Germinal center (tissue), 1 donor: ENCODE measurements at regions not wholly inside any gene's neighbourhood (a gene's known extent, or its start where the extent isn't known, plus 50 kb on each side); places are given as distances from the start of the nearest gene placed in this dataset.

ENCODE experiments used
- DNase-seq: peaks from one replicate; pipeline ENCODE4 v3.0.0; 2012; ENCODE audit warnings: mixed read lengths, low spot score

DNA sequence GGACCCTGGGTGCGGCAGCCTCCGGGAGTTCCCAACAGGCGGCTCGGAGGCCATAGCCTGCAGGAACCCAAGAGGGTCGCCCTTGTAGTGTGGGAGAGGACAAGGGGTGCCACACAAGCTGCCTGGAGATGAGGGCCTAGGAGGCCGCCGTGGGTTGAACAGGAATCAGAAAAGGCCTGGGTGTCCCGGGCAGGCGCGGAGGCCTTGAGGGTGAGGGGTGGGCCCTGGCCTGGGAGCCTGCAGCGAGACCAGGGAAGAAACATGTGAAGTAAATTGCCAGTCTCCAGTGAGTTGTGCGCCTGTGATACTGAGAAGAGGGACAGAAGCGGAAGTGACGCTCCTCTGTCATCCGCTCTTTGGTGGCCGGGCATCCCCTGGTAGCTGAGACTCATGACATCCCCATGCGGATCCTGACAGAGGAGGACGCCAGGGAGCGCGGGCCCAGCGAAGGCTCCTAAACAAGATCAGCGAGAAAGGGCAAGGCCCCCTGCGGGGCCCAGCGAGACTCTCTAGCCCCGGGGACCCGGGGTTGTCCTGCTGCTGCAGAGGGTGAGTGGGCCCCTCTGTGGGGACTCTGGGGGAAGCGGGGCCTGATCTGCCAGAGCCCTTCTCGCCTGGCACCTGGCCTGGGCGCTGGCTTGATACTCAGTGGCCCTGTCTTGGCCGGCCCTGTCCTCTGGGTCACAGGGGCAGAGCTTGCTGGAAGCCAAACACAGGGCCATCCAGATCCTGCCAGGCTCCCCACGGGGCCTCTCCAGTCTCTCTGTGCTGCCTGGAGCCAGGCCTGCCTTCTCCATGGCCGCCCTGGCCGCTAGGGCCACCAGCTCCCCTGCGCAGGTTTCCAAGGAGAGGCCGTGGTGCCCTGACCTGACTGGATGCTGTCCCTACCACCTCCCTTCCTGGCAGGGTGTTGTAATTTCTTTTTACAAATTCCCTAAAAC lies 788.4 kb downstream of the TLE4 start:
- no peak for DNase-seq

DNA sequence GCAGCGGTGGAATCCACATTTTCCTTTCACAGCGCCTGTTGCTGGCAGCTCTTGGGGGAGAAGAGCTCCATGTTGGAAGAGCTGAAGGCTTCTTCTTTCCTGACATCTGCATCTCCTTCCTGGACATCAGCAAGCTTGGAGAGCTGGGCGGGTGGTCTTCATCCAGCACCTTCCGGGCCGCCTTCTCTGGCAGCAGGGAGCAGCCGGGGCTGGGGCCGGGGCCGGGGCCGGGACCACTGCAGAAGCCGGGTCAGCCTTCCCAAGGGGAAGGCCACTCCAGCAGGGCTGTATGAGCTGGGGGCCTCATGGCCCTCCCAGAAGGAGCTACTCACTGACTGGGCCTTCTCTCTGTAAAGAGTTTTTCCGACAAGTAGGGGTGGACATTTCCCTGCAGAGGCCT lies 787.5 kb downstream of the TLE4 start:
- no peak for DNase-seq

DNA sequence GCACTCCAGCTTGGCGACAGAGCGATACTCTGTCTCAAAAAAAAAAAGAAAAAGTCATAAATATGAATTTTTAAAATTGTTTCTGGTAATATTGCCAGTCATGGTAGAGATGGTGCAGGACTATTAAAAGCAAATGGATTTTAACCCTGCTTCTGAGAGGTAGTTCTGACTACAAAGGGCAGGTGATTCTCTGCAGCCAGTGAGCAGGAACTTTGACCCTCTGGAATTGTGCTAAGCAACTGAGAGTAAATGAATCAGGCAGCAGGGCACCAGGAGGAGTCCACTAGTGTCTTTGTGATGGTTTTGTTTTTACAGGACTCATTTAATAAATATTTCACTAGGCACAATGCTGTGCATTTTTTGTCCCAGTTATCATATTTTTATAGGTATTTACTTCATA lies 781.2 kb downstream of the TLE4 start:
- DNase-seq: no peak

DNA sequence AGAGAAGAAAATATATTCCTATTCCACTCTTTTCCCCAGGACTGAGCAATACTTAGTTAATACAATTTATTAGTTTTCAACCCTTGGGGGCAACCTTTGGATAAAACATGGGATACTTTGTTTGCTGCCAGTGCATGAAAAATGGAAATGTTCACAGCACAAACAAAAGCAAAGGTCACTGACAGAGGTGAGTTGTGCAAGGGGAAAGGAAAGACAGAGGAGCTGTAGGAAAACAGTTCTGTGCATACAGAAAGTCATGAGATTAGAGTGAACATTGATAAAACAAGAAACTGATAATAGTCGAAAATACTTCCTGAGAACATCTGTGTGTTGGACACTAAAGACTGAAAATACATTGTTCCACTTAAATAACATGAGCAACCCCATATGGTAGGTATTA lies 779.8 kb downstream of the TLE4 start:
- DNase-seq: no peak

DNA sequence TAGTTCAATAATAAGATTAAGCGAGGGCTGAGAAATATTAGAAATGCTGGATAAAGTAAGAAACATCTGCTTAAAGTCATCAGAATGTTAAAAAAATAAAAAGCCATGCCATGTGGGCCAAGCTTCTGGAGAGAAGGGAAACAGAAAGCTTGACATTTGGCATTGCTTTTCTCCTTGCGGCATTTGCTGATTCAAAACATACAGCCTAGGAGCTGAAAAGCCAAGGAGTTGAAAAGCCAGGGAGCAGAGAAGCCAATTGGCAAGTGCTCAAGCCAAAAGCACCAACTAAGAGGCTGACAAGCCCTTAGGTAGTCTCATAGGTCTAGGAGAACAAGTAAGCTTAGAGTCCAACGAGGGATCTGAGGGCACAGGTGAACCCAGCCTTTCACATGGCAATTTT lies 754.3 kb downstream of the TLE4 start:
- DNase-seq: no peak

DNA sequence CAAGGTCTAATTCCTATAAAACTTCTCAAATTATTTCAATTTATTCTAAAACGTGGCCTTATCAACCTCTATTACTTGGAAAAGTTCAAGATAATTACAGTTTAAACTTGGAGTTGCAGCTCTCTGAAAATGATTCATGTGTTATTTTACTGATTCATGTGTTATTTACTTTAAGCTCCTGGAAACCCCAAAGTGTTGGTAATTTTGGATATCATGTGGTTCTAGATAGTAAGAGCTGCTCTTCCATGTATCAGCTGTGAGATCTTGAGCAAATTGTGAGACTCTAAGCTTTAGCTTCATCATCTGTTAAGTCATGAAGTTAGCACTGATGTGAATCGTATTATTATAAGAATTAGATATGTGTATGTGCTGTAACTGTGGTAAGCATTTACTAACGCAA lies 749.2 kb downstream of the TLE4 start:
- no peak for DNase-seq

DNA sequence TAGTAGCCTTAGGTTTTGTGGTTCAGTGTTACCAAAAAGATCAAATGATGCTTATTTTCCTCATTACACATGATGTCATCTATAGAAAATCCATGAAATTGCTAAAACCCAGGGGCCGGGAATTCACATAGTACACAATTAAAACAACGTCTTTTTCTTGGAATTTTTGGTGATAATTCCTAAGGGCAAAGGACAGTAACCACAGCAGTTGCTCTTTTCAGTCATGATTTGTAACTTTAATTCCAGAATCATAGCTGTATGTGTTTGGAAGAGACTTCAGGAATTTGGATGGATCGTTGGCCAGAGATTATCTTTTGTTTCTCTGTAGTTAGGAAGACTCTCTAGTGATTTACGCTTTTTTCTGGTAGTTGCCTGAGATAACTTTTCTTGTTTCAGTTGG lies 748.7 kb downstream of the TLE4 start:
- no peak for DNase-seq

DNA sequence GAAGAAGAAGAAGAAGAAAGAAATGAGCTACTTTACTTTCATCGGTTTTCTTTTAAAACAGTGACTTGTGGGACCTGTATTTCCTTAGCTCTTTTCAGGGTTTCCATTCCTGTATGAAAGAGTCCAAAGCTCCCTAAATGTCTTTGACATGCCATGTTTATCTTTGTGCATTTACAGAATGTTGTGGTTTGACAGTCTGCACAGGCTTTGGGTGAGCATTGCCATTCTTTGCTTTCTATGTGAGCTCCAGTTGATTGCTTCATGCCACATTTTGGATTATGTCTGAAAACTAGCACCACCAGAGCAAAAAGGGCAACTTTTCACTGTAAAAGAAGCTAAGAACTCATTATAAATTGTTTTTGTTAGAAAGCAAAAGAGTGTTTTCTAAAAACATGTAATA lies 733.4 kb downstream of the TLE4 start:
- DNase-seq: no peak

DNA sequence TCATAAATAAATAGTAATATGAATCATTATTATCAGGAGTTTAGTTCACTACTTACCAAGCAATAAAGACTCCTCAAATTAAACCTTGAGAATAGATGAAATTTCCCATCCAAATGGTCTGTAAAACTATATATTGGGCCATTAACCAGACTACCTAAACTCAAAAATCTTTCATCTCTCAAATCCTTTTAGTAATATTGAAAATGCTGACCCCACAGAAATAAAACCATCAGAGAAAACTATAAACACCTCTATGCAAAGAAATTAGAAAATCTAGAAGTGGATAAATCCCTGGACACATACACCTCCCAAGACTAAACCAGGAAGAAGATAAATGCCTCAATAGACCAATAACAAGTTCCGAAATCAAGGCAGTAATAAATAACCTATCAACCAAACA lies 723.2 kb downstream of the TLE4 start:
- DNase-seq: no peak

DNA sequence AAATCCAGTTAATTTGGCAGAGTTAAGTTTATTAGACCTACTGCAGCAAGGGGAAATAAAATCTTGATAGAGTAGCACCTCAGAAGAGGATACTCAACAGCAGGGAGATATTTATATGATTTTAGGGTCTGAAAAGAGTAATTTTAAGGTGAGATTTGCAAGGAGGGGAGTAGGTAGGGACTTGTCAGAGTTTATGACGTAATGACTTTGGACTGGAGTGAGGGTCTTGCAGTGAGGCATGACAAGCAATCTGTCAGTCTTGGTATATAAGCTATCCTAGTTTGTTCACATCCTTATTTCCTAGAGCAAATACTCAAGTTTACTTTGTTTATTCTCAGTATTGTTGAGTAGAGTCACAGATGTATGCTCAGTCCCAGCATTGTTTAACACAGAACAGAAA lies 722.6 kb downstream of the TLE4 start:
- DNase-seq: no peak

DNA sequence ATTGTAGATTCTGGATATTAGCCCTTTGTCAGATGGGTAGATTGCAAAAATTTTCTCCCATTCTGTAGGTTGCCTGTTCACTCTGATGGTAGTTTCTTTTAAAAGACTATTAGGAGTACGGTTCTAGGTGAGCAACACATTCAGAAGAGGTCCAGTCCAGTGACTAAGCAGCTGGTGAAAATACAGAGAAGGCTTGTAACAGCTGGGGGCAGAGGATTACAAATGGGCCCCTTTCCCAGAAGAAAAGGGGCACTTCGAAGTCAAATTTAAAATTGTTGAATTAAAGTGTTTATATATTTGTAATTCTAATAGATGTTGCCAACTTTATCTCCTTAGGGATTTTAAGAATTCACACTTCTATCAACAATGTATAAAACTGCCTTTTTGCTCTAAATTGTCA lies 720.5 kb downstream of the TLE4 start:
- no peak for DNase-seq

DNA sequence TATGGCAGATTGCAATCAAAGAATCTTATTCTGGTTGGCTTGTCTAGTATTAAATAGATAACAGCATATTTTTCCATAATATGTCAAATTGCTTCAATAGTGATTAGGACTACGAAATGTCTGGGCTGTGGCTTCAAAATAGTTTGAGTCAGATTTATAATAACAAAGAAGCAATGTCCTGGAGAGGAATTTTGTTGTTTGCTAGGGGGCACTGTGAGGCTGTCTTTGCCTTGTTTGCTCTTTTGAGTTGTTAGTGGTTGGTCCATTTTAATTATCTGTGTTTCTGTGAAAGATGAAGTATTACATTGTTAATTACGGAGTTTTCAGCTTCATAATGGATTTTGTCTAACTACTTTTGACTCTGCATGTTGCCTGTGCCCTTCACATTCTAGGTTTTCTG lies 713.6 kb downstream of the TLE4 start:
- no peak for DNase-seq

DNA sequence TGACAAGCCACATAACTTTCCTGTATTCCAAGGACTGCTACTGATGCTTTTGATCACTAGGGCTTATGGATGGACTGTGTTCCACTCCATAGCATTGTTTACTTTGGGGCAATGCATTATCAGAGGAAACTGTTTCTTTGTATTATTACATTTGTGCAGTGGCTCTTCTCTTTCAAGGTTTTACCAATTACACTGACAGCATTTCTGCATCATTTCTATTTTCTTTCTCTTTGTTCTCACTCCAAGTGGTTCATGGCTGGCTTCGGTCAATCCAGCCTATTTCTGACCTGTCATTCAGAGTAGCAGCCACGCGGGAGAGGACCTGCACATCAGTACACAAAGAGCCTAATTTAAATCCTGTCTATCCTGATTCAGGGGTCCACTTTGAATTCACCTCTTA lies 711.0 kb downstream of the TLE4 start:
- DNase-seq: no peak

DNA sequence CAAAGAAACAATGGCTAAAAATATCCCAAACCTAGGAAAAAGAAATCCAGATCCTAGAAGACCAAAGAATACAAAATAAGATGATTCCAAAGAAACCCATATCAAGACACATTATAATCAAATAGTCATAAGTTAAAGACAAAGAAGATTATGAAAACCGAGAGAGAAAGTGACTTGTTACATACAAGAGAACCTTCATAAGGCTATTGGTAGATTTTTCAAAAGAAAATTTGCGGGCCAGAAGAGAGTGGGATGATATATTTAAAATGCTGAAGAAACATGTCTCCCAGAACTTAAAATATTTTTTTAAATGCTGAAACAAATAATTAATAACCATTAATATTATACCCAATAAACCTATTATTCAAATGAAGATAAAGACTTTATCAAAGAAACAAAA lies 687.3 kb downstream of the TLE4 start:
- DNase-seq: no peak

DNA sequence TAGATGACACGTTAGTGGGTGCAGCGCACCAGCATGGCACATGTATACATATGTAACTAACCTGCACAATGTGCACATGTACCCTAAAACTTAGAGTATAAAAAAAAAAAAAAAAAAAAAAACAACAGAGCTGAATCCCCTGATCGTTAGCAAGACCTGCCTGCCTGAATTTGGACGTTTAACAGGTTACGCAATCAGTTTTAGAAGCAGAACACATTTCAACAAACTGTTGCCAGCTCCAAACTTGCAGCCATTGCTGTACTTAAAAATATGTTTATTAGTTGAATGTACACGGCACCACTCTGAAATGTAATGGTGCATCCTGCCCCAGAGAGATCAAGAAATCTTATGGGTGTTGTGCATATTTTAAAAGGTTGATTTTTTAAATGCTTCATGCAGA lies 680.0 kb downstream of the TLE4 start:
- DNase-seq: no peak

DNA sequence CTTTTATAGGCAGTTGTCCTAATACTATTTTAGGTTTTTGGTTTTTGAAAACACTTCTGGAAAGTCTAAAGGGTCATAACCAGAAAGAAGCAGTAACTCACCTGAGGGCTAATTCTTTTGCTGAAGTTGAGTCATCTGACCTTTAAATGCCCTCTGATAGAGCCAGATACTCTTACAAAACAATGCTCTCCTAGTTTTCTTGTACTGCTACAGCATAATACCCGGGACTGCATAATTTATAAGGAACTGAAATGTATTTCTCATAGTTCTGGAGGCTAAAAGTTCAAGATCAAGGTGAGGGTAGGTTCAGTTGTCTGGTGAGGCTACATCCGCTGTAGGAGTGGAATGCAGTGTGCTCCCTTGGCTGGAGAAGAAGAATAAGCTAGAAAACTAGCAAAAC lies 670.3 kb downstream of the TLE4 start:
- DNase-seq: no peak

DNA sequence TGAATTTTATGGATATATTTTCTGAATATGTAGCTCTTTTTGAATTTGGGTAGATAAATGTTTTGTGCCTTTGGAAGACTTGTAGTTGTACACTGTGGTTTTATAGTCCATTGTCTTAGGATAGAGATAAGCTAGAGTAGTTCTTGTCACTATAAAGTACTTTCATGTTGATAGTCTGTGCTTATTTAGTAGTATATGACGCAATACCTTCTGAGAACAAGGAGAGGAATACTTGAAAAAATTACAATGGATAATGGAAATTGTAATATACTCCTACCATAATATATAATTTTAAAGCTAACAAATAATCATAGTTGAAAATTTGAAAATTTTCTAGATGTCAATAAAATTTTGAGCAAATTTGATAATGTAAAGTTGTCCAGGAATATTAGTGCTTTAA lies 664.0 kb downstream of the TLE4 start:
- no peak for DNase-seq

DNA sequence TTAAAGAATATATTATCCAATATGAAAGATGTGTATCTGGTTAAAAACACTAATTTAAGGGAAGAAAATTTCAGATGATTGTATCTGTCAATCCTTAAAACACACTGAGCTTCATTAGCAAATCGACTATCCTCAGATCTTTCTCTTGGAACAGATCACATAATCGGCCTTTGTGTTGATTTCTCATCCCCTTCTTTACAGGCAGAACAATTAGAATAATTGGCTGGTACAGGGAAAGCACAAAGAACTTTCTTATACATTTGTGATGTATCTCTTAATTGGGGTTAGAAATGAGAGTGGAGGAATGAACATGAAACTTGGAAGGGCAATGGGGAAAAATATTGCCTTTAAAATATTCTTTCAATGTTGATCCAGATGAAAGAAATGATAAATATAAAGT lies 662.1 kb downstream of the TLE4 start:
- DNase-seq: no peak

DNA sequence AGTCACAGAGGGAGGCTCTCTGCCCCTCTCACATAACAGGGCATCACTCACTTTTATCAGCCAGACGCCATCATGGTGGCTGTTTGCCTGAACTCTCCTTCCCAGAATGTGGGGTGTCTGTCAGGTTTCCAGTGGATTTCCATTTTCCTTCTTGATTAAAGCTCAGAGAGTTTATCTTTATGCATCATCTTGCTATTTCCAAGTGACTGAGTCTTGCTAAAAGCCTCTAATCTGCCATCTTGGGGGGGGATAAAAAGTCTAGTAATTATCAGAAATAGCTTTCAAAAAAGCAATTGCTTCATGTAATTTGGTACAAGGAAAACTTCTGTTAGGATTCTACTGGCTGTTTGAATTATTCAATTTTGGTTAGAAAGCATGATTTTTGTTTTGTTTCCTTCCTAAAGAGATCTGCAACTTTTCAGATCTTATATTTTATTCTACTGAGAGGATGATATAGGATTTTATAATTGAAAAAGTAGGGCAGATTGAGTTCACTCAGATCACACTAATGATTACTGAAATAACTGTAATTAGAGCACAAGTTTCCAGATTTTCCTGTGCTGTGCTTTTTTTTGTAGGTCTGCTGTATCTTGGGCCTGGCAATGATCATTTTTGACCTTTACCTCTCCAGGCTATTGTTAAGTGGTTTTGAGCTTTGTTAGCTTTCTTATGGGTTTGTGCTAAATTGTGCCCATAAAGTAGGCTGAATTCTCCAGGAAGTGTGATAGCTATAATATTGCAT lies 661.5 kb downstream of the TLE4 start:
- no peak for DNase-seq

DNA sequence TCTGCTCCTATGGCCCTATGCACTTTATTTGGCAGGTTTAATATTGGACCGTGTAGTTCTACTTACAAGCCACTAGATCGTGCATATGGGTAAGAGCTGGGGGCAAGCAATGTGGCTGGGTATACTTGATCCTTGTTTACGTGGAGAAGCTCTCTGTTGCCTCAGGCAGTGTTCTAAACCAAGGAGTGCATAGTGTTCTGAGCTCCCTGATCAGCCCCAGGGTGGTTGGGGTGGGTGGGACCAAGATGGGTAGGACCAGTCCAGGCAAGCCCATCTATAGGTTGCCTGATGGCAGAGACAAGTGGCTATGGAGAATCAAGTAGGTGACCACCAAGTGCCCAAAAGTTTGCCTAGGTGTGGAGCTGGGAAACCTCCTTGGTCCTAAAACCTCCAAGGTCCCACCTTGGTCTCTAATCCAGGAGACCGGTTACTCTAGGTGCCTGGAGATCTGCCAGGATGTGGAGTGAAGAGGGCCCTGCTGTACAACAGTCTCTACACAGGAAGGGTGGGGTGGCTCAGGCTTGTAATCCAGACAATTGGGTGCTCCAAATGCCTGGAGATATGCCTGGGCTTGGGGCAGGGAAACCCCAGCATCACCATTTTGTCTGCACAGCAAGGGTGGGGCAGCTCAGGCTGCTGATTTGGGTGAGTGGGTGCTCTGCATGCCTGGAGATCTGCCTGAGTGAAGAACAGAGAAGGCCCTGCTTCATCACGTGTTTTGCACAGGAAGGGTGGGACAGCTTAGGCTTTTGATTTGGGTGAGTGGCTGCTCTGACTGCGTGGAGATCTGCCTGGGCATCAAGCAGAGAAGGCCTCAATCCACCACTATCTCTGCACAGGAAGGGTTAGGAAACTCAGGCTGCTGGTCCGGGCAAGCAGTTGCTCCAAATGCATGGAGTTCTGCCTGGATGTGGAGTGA lies 659.8 kb downstream of the TLE4 start:
- DNase-seq: no peak

DNA sequence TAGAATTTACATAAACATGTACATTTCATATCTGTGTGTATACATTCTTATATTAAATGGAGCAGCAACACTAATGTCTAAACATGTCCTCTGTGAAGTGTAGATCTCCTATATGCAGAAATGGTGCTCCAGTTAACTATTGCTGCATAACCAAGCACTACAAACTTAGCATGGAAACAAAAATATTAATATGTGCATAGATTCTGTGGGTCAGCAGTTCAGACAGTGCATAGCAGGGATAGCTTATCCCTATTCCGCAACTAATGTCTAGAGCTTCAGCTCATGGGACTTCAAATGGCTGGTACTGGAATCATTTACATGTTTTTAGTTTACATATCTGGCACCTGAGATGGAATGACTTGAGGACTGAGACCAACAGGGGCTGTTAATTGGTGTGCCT lies 652.1 kb downstream of the TLE4 start:
- no peak for DNase-seq

DNA sequence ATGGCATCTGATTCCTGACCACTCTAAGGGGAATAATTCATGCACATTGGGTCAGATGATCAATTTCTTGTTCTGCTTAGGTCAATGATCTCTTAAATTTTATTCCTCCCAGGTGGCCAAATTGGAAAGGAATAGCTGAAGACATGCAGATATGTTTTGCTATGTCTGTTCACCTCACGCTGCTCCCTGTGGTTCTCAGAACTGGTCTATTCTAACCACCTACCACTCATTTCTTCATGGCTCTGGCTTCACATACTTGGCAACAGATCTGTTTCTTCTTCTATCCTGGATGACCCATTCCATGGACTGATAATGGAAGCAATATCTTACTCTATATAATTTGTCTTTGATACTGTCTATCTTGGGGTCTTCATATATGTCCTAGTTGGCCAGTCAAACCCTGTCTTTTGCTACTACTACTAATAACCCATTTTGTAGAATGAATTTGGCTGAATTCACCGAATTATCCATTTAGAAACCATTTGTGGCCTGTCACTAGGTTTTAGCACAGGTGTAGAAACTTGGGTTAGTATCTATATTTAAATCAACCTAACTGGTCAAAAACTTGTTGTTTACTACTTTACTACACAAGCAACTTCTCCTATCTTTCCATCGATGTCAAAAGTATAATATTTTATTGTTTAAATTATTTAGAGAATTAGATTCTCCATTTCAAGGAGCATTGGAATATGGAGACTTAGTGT lies 650.9 kb downstream of the TLE4 start:
- DNase-seq: no peak
